ENCODE measurements at regions not wholly inside any gene's neighbourhood (a gene's known extent, or its start where the extent isn't known, plus 50 kb on each side); places are given as distances from the start of the nearest gene placed in this dataset.
"Not testable (repeated sequence)": the region's sequence is repeated elsewhere in the genome, so short reads cannot be mapped to it uniquely, and the experiment has no call there.

DNA sequence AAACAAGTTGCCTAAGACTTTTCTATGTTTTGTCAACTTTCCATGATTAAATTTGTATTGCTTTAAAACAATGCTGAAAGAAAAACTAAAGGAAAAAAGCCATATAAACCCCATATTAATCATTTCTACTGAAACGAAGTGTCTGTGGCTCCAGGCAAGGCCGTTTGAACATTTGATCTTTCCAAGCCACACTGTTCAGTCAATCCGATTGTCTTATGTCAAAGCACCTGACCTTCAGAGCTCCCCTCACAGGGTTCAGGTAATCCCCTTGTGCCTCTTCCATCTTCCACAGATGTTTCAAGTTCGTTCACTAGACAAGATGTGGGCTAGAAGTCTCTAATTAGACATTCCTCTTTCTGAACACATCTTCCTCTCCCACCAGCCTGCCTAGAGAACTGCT lies 177.1 kb upstream of the NUDT10 start:
- no peak overlapping the region for H3K27ac ChIP-seq
- TF ChIP-seq EP300 (IDR thresholded peaks at IDR 0.05; ENCODE audit: low read depth) (no peak), POLR2A (IDR thresholded peaks at IDR 0.05) (no peak), POLR2AphosphoS5 (IDR thresholded peaks at IDR 0.05) (no peak)
- TF ChIP-seq, protein P1, sequence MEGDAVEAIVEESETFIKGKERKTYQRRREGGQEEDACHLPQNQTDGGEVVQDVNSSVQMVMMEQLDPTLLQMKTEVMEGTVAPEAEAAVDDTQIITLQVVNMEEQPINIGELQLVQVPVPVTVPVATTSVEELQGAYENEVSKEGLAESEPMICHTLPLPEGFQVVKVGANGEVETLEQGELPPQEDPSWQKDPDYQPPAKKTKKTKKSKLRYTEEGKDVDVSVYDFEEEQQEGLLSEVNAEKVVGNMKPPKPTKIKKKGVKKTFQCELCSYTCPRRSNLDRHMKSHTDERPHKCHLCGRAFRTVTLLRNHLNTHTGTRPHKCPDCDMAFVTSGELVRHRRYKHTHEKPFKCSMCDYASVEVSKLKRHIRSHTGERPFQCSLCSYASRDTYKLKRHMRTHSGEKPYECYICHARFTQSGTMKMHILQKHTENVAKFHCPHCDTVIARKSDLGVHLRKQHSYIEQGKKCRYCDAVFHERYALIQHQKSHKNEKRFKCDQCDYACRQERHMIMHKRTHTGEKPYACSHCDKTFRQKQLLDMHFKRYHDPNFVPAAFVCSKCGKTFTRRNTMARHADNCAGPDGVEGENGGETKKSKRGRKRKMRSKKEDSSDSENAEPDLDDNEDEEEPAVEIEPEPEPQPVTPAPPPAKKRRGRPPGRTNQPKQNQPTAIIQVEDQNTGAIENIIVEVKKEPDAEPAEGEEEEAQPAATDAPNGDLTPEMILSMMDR (IDR thresholded peaks at IDR 0.05) = no peak
- no peaks in the 10 kb centered on the region for H3K27me3 ChIP-seq
- WGBS, 2 donors (ENCODE audit: low coverage in 1 of 2) = 50 to 67% methylated on average over 3 to 4 of the region's 4 CpGs
- H3K36me3 ChIP-seq = no peaks in the 10 kb centered on the region
- H3K4me1 ChIP-seq = no peaks in the 10 kb centered on the region
- intact Hi-C loops (cut with DNase I; ENCODE audit: low total_unique reads) = no loop called here
- no peak for DNase-seq
- no peak overlapping the region for H3K4me3 ChIP-seq
- H3K9me3 ChIP-seq = no peaks in the 10 kb centered on the region
- in situ Hi-C loops (cut with MboI; ENCODE audit: low pct_ligation_motif_present in 1 of 4, low pct_unique_long_range_greater_than_20kb in 1 of 4, low sequenced_read_pairs in 3 of 4) = no loop called here

DNA sequence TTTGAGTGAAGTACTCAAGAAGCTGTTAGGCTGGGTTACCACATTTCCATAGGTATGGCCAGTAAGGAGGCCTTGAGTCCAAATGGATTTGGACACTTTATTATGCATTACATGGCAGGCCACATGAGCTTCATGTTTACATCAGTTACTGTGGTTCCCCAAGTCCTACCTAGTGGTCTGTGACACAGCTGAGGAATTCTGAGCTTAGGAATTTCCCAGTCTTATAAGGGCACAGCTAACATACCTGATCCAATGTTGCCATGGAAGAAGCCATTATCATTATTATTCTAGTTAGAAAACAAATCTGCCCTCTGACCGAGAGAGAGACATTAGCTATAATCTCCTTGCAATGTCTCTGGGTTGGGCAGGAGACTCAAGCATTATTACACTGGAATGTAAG lies 174.4 kb upstream of the NUDT10 start:
- TF ChIP-seq, protein P1 (IDR thresholded peaks at IDR 0.05) = no peak
- TF ChIP-seq POLR2AphosphoS5 (IDR thresholded peaks at IDR 0.05) (no peak), POLR2A (IDR thresholded peaks at IDR 0.05) (no peak), EP300 (IDR thresholded peaks at IDR 0.05; ENCODE audit: low read depth) (no peak)
- Histone ChIP-seq H3K4me3 (no peak overlapping the region), H3K36me3 (no peaks in the 10 kb centered on the region), H3K9me3 (no peaks in the 10 kb centered on the region), H3K27ac (no peak overlapping the region), H3K4me1 (no peaks in the 10 kb centered on the region), H3K27me3 (no peaks in the 10 kb centered on the region)
- in situ Hi-C loops (cut with MboI; ENCODE audit: low pct_ligation_motif_present in 1 of 4, low pct_unique_long_range_greater_than_20kb in 1 of 4, low sequenced_read_pairs in 3 of 4) (no loop called here), intact Hi-C loops (cut with DNase I; ENCODE audit: low total_unique reads) (no loop called here)
- 38% methylated on average over 1 of the region's 1 CpG; no CpG with 5 or more reads in 1 of the 2 donors for WGBS, 2 donors (ENCODE audit: low coverage in 1 of 2)
- DNase-seq = no peak

DNA sequence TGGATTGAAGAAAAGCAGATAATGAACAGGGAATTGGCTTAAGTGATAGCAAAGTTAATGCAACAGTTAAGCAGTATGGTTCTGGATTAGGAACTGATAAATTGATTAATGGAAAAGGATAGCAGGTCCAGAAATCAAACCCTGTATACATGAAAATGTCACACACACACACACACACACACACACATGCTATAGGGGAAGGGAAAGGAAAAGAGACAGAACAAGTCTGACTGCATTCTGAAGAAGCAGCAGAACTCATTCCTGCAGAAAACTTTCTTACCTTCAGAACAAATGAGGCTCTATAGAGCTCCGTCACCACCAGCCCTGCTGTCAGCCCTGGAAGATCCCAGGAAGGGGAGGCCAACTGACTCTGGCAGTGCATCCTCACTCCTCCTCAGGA lies 173.2 kb upstream of the NUDT10 start:
- H3K4me1 ChIP-seq; DNase-seq; H3K9me3 ChIP-seq; H3K36me3 ChIP-seq; H3K27me3 ChIP-seq; in situ Hi-C loops (cut with MboI; ENCODE audit: low pct_ligation_motif_present in 1 of 4, low pct_unique_long_range_greater_than_20kb in 1 of 4, low sequenced_read_pairs in 3 of 4); H3K27ac ChIP-seq; intact Hi-C loops (cut with DNase I; ENCODE audit: low total_unique reads); H3K4me3 ChIP-seq: not testable (repeated sequence)
- WGBS, 2 donors (ENCODE audit: low coverage in 1 of 2) = 38% methylated on average over 1 of the region's 1 CpG; no CpG with 5 or more reads in 1 of the 2 donors

DNA sequence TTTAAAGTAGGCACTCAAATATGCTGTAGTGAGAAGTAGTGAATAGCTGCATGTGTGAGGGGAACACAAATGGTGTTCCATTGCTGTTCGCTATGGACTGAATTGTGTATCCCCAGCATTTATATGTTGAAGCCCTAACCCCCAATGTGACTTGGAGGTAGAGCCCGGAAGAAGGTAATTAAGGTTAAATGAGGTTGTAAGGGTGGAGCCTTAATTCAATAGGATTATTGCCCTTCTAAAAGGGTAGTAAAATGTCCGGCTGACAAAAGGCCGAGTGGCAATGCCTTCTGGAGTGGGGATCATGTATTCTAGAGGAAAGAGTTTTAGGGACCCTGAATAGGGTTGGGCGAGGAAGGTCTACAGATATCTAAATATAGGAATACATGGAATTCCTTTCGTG lies 168.9 kb upstream of the NUDT10 start:
- no peak for TF ChIP-seq POLR2A (IDR thresholded peaks at IDR 0.05)
- TF ChIP-seq POLR2AphosphoS5 (IDR thresholded peaks at IDR 0.05) = no peak
- TF ChIP-seq EP300 (IDR thresholded peaks at IDR 0.05; ENCODE audit: low read depth) = no peak
- TF ChIP-seq, protein P1 (IDR thresholded peaks at IDR 0.05) = no peak
- WGBS, 2 donors (ENCODE audit: low coverage in 1 of 2) = 46 to 47% methylated on average over 2 to 6 of the region's 6 CpGs
- H3K27me3 ChIP-seq = no peaks in the 10 kb centered on the region
- in situ Hi-C loops (cut with MboI; ENCODE audit: low pct_ligation_motif_present in 1 of 4, low pct_unique_long_range_greater_than_20kb in 1 of 4, low sequenced_read_pairs in 3 of 4) = no loop called here
- no peak overlapping the region for H3K27ac ChIP-seq
- no peaks in the 10 kb centered on the region for H3K9me3 ChIP-seq
- H3K4me1 ChIP-seq = no peaks in the 10 kb centered on the region
- no peak overlapping the region for H3K4me3 ChIP-seq
- intact Hi-C loops (cut with DNase I; ENCODE audit: low total_unique reads) = no loop called here
- DNase-seq = no peak
- no peaks in the 10 kb centered on the region for H3K36me3 ChIP-seq

DNA sequence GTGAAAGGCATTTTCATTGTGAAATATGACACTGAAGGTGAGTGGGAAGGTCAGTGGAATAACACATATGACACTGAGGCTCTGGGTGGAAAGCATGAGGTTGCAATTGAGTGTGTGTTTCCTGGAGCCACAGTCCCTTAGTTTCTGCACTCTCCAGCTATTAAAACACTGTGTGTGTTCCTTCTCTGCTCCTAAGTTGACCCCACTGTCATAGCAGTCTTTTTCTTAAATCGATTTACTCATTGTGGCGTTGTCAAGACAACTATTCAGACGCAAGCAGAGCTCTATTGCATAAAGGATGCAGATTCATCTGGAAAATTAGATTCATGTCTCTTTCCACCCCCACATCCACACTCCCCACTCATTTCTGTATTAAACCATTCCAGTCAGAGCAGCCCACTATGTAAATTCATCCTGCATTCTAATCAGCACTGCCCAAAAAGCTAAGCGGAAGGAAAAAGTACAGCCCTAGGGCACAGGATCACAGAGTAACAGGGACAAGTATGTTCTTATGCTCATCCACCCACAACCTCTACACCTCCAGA lies 154.2 kb upstream of the NUDT10 start:
- H3K27ac ChIP-seq; H3K4me3 ChIP-seq; intact Hi-C loops (cut with DNase I; ENCODE audit: low total_unique reads); H3K4me1 ChIP-seq; H3K27me3 ChIP-seq; in situ Hi-C loops (cut with MboI; ENCODE audit: low pct_ligation_motif_present in 1 of 4, low pct_unique_long_range_greater_than_20kb in 1 of 4, low sequenced_read_pairs in 3 of 4); DNase-seq; H3K9me3 ChIP-seq; H3K36me3 ChIP-seq: not testable (repeated sequence)
- 66 to 78% methylated on average over 3 to 4 of the region's 4 CpGs for WGBS, 2 donors (ENCODE audit: low coverage in 1 of 2)

DNA sequence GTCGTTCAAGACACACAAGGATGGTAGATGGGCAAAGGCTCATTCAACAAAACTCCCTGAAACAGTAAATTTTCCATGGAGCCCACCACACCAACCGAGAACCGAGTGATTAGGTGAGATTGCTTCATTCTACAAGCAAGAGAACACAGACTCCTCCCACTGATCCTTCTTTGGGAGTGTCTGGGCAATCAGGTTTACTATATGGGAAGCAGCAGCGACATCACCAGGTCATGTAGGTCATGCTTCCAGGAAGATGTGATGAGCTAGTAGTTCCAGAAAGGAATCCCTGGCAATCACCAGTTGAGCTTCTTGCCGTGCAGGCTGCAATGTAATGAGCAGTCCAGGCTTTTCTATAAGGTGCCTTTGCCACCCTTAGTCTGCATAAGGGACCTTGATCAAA lies 152.8 kb upstream of the NUDT10 start:
- H3K4me3 ChIP-seq; H3K27ac ChIP-seq; DNase-seq; intact Hi-C loops (cut with DNase I; ENCODE audit: low total_unique reads); H3K27me3 ChIP-seq; H3K36me3 ChIP-seq; in situ Hi-C loops (cut with MboI; ENCODE audit: low pct_ligation_motif_present in 1 of 4, low pct_unique_long_range_greater_than_20kb in 1 of 4, low sequenced_read_pairs in 3 of 4); H3K9me3 ChIP-seq; H3K4me1 ChIP-seq: not testable (repeated sequence)
- 48 to 100% methylated on average over 1 to 4 of the region's 5 CpGs for WGBS, 2 donors (ENCODE audit: low coverage in 1 of 2)
